GM19240 (cell line): ENCODE measurements at regions not wholly inside any gene's neighbourhood (a gene's known extent, or its start where the extent isn't known, plus 50 kb on each side); places are given as distances from the start of the nearest gene placed in this dataset.
"Not testable (repeated sequence)": the region's sequence is repeated elsewhere in the genome, so short reads cannot be mapped to it uniquely, and the experiment has no call there.

Experiments used
- DNase-seq: peaks from one replicate; pipeline ENCODE4 v3.0.0; 2011; ENCODE audit warnings: low spot score; ENCODE audit not compliant: insufficient read length

GRCh38 chr4:3865986-3866812, 100.0 kb downstream of the ADRA2C start:
- no peak for DNase-seq

- no peak for DNase-seq
Observed at GRCh38 chr4:3866813-3867129, 100.6 kb downstream of the ADRA2C start.

- no peak for DNase-seq
Observed at GRCh38 chr4:3867403-3868100, 101.4 kb downstream of the ADRA2C start.

- no peak for DNase-seq
Observed at GRCh38 chr4:3868211-3869173, 102.3 kb downstream of the ADRA2C start.

- DNase-seq = no peak
Observed at GRCh38 chr4:3869174-3869572, 103.0 kb downstream of the ADRA2C start.

- no peak for DNase-seq
Observed at GRCh38 chr4:3869661-3870566, 103.7 kb downstream of the ADRA2C start.

- no peak for DNase-seq
Observed at GRCh38 chr4:3870567-3870962, 104.4 kb downstream of the ADRA2C start.

- no peak for DNase-seq
Observed at GRCh38 chr4:3871181-3871852, 105.1 kb downstream of the ADRA2C start.

- DNase-seq = no peak
Observed at GRCh38 chr4:3871881-3872833, 106.0 kb downstream of the ADRA2C start.

GRCh38 chr4:3872834-3873313, 106.7 kb downstream of the ADRA2C start:
- DNase-seq = no peak

GRCh38 chr4:3873408-3874027, 107.3 kb downstream of the ADRA2C start:
- DNase-seq = peak; percentile 0

- peak; percentile 0 for DNase-seq
Observed at GRCh38 chr4:3874028-3874415, 107.8 kb downstream of the ADRA2C start.

- DNase-seq = no peak
Observed at GRCh38 chr4:3874525-3875110, 108.4 kb downstream of the ADRA2C start.

GRCh38 chr4:3875466-3875865, 109.3 kb downstream of the ADRA2C start:
- DNase-seq = no peak

- not testable (repeated sequence) for DNase-seq
Observed at GRCh38 chr4:3876057-3876845, 110.1 kb downstream of the ADRA2C start.

- no peak for DNase-seq
Observed at GRCh38 chr4:3877236-3877635, 111.1 kb downstream of the ADRA2C start.

GRCh38 chr4:3877868-3878267, 111.7 kb downstream of the ADRA2C start:
- no peak for DNase-seq
